ENCODE measurements at regions not wholly inside any gene's neighbourhood (a gene's known extent, or its start where the extent isn't known, plus 50 kb on each side); places are given as distances from the start of the nearest gene placed in this dataset.

DNA sequence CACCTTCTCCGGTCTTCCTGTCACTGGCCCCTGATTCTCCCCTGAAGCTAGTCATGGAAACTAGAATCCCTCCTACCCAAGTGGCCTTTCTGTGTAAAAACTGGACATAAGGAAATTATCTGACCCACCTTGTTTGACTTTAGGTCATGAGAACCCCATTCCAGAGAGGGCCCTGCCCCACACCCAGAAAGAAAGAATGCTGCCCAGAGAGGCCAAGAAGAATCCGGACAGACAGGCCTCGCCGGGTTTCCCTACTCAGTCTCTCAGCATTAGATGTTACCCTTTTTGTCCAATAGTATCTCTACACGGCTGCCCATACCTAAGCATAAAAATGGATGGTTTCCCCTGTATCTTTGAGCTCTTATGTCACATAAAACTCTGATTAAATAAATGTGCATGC is 83.3 kb upstream of the HELT start:
- Histone ChIP-seq H3K9me3 (no peaks in the 10 kb centered on the region), H3K36me3 (no peaks in the 10 kb centered on the region), H3K4me1 (no peaks in the 10 kb centered on the region), H3K4me3 (no peak overlapping the region), H3K27ac (no peak overlapping the region), H3K27me3 (no peaks in the 10 kb centered on the region)
- intact Hi-C loops (cut with DNase I) = no loop called here
- no peak for DNase-seq (ENCODE audit: low spot score in 2 of 2)
- TF ChIP-seq, protein P1, sequence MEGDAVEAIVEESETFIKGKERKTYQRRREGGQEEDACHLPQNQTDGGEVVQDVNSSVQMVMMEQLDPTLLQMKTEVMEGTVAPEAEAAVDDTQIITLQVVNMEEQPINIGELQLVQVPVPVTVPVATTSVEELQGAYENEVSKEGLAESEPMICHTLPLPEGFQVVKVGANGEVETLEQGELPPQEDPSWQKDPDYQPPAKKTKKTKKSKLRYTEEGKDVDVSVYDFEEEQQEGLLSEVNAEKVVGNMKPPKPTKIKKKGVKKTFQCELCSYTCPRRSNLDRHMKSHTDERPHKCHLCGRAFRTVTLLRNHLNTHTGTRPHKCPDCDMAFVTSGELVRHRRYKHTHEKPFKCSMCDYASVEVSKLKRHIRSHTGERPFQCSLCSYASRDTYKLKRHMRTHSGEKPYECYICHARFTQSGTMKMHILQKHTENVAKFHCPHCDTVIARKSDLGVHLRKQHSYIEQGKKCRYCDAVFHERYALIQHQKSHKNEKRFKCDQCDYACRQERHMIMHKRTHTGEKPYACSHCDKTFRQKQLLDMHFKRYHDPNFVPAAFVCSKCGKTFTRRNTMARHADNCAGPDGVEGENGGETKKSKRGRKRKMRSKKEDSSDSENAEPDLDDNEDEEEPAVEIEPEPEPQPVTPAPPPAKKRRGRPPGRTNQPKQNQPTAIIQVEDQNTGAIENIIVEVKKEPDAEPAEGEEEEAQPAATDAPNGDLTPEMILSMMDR (IDR thresholded peaks at IDR 0.05) = no peak

DNA sequence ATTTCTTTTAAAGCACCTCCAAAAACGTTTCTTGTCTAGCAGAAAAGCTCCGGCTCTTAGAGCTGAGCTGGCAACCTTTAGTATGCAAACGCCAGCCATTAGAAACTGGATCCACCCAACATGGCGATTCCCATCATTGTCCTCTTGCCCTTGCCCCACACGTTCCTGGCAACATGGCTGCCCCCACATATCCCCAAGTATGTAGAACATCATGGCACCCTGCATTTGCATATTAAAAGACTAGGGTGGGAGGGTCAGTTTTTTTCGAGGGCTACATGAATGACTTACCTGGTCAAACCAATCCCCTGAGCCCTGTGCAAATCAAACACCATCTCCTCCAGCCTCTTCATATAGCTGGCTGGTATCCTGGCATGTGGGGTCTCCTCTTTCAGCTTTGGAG is 82.2 kb upstream of the HELT start:
- no peaks in the 10 kb centered on the region for H3K36me3 ChIP-seq
- no peaks in the 10 kb centered on the region for H3K4me1 ChIP-seq
- no peak overlapping the region for H3K4me3 ChIP-seq
- no peaks in the 10 kb centered on the region for H3K27me3 ChIP-seq
- intact Hi-C loops (cut with DNase I) = no loop called here
- H3K9me3 ChIP-seq = no peaks in the 10 kb centered on the region
- no peak overlapping the region for H3K27ac ChIP-seq
- DNase-seq (ENCODE audit: low spot score in 2 of 2) = no peak
- TF ChIP-seq, protein P1 (IDR thresholded peaks at IDR 0.05) = no peak

DNA sequence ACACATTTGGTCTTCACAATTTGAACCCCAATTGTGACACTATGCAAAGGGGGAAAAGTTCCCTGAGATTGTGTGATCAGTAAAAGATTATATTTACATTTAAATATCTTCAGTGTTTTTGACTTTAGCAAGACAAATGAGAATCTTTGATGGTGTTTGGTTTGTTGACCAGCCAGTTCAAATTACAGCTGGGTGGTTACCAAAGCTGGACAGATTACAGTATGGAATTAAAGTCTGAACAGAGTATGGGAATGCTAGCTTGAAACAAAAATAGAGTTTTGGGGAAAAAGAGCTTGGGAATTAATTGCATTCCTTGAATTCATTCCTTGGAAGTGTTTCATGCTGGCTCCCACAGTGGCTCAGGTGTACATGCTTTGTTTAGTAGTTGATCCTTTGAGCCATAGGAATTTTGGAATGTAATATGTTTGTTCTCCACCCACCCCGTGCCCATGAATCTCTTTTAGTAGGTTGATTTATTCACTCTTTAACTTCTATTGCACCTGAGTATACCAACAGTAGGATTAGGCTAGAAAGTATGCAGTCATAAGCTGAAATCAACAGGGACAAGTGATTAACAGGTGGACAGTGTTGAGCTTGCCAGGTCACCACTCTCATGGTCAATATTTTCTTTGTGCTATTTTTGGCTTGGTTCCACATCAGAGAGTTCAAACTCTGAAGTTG is 81.1 kb upstream of the HELT start:
- TF ChIP-seq, protein P1 (IDR thresholded peaks at IDR 0.05) = no peak
- intact Hi-C loops (cut with DNase I) = no loop called here
- no peak for DNase-seq (ENCODE audit: low spot score in 2 of 2)

DNA sequence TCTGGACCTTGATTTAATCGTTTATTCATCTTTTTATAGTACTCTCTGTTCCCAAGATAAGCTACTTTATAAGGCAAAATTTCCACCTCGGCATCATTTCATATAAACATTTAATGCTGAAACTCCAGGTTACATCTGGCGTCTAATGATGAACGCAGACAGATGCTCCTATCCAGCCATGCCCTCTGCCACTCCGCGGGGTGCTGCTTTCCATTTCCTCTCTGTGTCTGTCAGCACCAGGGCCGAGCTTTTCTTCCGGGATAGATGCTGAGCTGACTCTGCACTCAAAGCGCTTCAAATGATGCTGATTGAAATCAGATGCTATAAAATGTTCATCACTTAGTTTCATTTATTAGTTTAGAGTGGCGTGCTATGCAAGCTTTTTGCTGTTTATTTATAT is 80.5 kb upstream of the HELT start:
- intact Hi-C loops (cut with DNase I) = no loop called here
- TF ChIP-seq, protein P1 (IDR thresholded peaks at IDR 0.05) = no peak
- Histone ChIP-seq H3K27ac (no peak overlapping the region), H3K27me3 (no peaks in the 10 kb centered on the region), H3K4me1 (no peaks in the 10 kb centered on the region), H3K36me3 (no peaks in the 10 kb centered on the region), H3K9me3 (no peaks in the 10 kb centered on the region), H3K4me3 (no peak overlapping the region)
- no peak for DNase-seq (ENCODE audit: low spot score in 2 of 2)

More for the DNA sequence above, 81.1 kb upstream of the HELT start:
- Histone ChIP-seq H3K36me3 (no peaks in the 10 kb centered on the region), H3K27me3 (no peaks in the 10 kb centered on the region), H3K9me3 (no peaks in the 10 kb centered on the region), H3K27ac (no peak overlapping the region), H3K4me1 (no peaks in the 10 kb centered on the region), H3K4me3 (no peak overlapping the region)

DNA sequence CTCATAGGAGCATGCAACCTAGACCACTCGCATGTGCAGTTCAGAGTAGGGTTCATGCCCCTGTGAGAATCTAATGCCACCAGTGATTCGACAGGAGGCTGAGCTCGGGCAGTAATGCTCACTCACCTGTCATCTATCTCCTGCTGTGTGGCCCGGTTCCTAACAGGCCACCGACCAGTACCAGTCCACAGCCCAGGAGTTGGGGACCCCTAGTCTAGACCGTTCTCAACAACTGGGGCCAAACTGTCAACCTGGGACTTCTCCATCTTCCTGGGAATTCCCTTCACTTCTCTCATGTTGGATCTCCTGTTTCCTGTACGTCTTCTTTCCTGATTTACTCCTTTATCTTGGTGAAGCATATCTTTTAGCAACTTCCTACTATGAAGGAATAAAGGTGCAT is 79.4 kb upstream of the HELT start:
- H3K9me3 ChIP-seq = no peaks in the 10 kb centered on the region
- H3K27ac ChIP-seq = no peak overlapping the region
- TF ChIP-seq, protein P1 (IDR thresholded peaks at IDR 0.05) = no peak
- no peak for DNase-seq (ENCODE audit: low spot score in 2 of 2)
- no peaks in the 10 kb centered on the region for H3K4me1 ChIP-seq
- H3K36me3 ChIP-seq = no peaks in the 10 kb centered on the region
- H3K27me3 ChIP-seq = no peaks in the 10 kb centered on the region
- intact Hi-C loops (cut with DNase I) = no loop called here
- H3K4me3 ChIP-seq = no peak overlapping the region

DNA sequence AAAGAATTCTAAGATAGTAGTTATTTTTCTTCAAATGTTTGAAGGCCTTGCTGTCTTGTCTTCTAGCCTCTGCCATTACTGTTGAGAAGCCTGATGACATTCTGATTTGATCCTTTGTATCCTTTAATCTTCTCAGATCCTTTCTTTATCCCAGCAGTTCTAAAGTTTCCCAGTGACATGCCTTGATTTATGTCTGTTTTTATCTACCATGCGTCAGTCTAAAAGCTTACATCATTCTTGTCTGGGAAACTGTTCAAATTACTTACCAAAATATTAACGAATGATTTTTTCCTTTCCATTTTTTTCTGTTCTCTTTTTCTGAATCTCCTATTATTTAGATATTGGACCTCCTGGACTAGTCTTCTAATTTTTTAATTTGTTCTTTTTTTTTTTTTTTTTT is 78.3 kb upstream of the HELT start:
- no peak for DNase-seq (ENCODE audit: low spot score in 2 of 2)
- no peaks in the 10 kb centered on the region for H3K27me3 ChIP-seq
- no peaks in the 10 kb centered on the region for H3K4me1 ChIP-seq
- no peaks in the 10 kb centered on the region for H3K36me3 ChIP-seq
- no peak overlapping the region for H3K27ac ChIP-seq
- intact Hi-C loops (cut with DNase I) = no loop called here
- TF ChIP-seq, protein P1 (IDR thresholded peaks at IDR 0.05) = no peak
- H3K9me3 ChIP-seq = no peaks in the 10 kb centered on the region
- H3K4me3 ChIP-seq = no peak overlapping the region
